ENCODE measurements at regions not wholly inside any gene's neighbourhood (a gene's known extent, or its start where the extent isn't known, plus 50 kb on each side); places are given as distances from the start of the nearest gene placed in this dataset.

DNA sequence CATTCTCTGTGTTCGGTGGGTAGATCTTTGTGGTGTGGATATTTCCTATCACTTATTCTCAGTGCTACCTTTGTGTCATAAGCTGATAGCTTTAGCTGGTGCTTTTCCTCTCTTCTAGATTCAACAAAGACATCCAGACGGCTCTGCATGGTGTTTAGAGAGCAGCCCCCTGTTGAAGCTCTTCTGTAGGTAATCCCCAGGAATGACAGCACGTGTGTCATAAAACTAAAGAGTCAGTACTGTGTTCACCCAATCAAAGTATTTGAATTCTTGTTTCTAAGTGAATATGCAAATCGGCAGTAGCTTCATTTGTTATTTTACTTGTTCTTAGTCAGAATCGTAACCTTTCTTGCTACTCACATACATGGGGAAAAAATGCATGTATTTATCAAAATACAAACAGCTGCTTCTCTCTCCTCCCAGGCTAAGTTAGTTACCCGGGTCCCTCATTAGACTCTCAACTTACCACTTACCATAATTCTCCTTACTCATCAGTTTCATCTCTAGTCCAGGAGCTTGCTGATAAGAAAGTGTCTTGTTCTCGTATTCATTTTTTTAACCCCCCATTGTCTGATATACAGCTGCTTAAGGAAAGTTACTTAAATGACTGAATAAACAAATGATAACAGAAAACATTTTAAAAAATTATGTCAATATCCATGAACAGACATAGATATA is 1696.0 kb upstream of the WWC1 start:
- H3K27me3 ChIP-seq (ENCODE audit: control insufficient read depth, insufficient read depth, low read length): no peaks in the 10 kb centered on the region
- FAIRE-seq: no peak
- H3K4me3 ChIP-seq (ENCODE audit: low read depth, low read length): no peak overlapping the region
- TF ChIP-seq, protein P1, sequence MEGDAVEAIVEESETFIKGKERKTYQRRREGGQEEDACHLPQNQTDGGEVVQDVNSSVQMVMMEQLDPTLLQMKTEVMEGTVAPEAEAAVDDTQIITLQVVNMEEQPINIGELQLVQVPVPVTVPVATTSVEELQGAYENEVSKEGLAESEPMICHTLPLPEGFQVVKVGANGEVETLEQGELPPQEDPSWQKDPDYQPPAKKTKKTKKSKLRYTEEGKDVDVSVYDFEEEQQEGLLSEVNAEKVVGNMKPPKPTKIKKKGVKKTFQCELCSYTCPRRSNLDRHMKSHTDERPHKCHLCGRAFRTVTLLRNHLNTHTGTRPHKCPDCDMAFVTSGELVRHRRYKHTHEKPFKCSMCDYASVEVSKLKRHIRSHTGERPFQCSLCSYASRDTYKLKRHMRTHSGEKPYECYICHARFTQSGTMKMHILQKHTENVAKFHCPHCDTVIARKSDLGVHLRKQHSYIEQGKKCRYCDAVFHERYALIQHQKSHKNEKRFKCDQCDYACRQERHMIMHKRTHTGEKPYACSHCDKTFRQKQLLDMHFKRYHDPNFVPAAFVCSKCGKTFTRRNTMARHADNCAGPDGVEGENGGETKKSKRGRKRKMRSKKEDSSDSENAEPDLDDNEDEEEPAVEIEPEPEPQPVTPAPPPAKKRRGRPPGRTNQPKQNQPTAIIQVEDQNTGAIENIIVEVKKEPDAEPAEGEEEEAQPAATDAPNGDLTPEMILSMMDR (IDR thresholded peaks at IDR 0.05; ENCODE audit: insufficient read depth, low read length, severe bottlenecking): no peak
- H3K36me3 ChIP-seq (ENCODE audit: control insufficient read depth, insufficient read depth, low read length): no peaks in the 10 kb centered on the region
- DNase-seq (ENCODE audit: low read depth): no peak

DNA sequence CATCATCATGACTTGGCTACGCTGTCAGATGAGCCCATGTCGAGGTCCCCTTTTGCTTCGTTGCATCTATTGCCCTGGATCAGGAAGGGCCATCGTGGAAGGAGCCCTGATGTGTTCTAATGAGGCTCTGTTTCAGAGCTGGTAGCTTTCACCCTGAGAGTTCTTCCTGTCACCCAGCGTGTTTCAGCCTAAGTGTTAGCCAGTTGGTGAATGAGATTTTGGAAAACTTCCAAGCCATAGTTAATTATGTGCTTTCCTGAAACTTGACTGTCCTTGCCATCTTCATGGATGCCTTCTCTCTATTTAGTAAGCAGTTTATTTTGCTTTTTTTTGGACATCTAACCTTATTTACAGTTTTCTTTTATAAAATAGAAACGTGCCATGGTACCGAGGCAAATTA is 1695.4 kb upstream of the WWC1 start:
- TF ChIP-seq, protein P1 (IDR thresholded peaks at IDR 0.05; ENCODE audit: insufficient read depth, low read length, severe bottlenecking): no peak
- H3K27me3 ChIP-seq (ENCODE audit: control insufficient read depth, insufficient read depth, low read length): no peaks in the 10 kb centered on the region
- DNase-seq (ENCODE audit: low read depth) (no peak), FAIRE-seq (no peak)
- no peak overlapping the region for H3K4me3 ChIP-seq (ENCODE audit: low read depth, low read length)
- H3K36me3 ChIP-seq (ENCODE audit: control insufficient read depth, insufficient read depth, low read length): no peaks in the 10 kb centered on the region

- no peaks in the 10 kb centered on the region for H3K36me3 ChIP-seq (ENCODE audit: control insufficient read depth, insufficient read depth, low read length)
- DNase-seq (ENCODE audit: low read depth) (no peak), FAIRE-seq (no peak)
- no peak overlapping the region for H3K4me3 ChIP-seq (ENCODE audit: low read depth, low read length)
- no peaks in the 10 kb centered on the region for H3K27me3 ChIP-seq (ENCODE audit: control insufficient read depth, insufficient read depth, low read length)
- TF ChIP-seq, protein P1 (IDR thresholded peaks at IDR 0.05; ENCODE audit: insufficient read depth, low read length, severe bottlenecking): no peak
These were observed 1689.2 kb upstream of the WWC1 start for GRCh38 chr5:166602271-166602670.

- no peak for DNase-seq (ENCODE audit: low read depth)
- no peaks in the 10 kb centered on the region for H3K27me3 ChIP-seq (ENCODE audit: control insufficient read depth, insufficient read depth, low read length)
- TF ChIP-seq, protein P1 (IDR thresholded peaks at IDR 0.05; ENCODE audit: insufficient read depth, low read length, severe bottlenecking): no peak
- no peak overlapping the region for H3K4me3 ChIP-seq (ENCODE audit: low read depth, low read length)
- H3K36me3 ChIP-seq (ENCODE audit: control insufficient read depth, insufficient read depth, low read length): no peaks in the 10 kb centered on the region
- FAIRE-seq: no peak
These were observed 1673.9 kb upstream of the WWC1 start for GRCh38 chr5:166617507-166617906.

- no peaks in the 10 kb centered on the region for H3K36me3 ChIP-seq (ENCODE audit: control insufficient read depth, insufficient read depth, low read length)
- H3K27me3 ChIP-seq (ENCODE audit: control insufficient read depth, insufficient read depth, low read length): no peaks in the 10 kb centered on the region
- TF ChIP-seq, protein P1 (IDR thresholded peaks at IDR 0.05; ENCODE audit: insufficient read depth, low read length, severe bottlenecking): no peak
- no peak for FAIRE-seq
- no peak for DNase-seq (ENCODE audit: low read depth)
- no peak overlapping the region for H3K4me3 ChIP-seq (ENCODE audit: low read depth, low read length)
These were observed 1672.9 kb upstream of the WWC1 start for GRCh38 chr5:166618526-166618925.

DNA sequence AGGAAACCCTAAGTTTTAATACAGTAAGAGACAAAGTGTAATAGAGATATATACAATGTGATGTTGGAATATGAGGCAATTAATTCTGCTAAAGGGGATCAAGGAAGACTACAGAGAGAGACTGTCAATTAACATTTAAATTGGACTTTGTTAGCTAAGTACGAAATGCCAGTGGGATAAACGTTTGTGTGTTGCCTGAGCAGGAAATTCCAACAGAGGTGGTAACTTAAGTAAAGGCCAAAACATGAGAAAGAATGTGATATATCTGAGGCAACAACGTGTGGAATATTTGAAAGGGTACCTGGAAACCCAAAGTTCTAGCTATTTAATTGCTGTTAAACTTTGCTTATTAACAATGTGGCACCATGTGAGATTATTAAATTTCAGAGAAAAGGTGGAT is 1666.9 kb upstream of the WWC1 start:
- DNase-seq (ENCODE audit: low read depth): no peak
- Histone ChIP-seq H3K36me3 (ENCODE audit: control insufficient read depth, insufficient read depth, low read length) (no peaks in the 10 kb centered on the region), H3K4me3 (ENCODE audit: low read depth, low read length) (no peak overlapping the region), H3K27me3 (ENCODE audit: control insufficient read depth, insufficient read depth, low read length) (no peaks in the 10 kb centered on the region)
- TF ChIP-seq, protein P1 (IDR thresholded peaks at IDR 0.05; ENCODE audit: insufficient read depth, low read length, severe bottlenecking): no peak
- FAIRE-seq: no peak

All from bronchial epithelial cell (primary cell).